Retinal pigment epithelial cell (primary cell): ENCODE measurements at regions not wholly inside any gene's neighbourhood (a gene's known extent, or its start where the extent isn't known, plus 50 kb on each side); places are given as distances from the start of the nearest gene placed in this dataset.

ENCODE experiments used
- DNase-seq: peaks from one replicate; pipeline ENCODE4 v3.0.0-alpha.2; 2010; ENCODE audit warnings: low read depth
- H3K4me3 ChIP-seq: 2 replicates; pipeline ENCODE4 v1.5.1; 2011; ENCODE audit warnings: mild to moderate bottlenecking, low read length, control low read depth, moderate library complexity
- TF ChIP-seq, protein P1 (sequence below): conservative IDR thresholded peaks from 2 replicates; pipeline ENCODE4 v1.5.1; 2011; ENCODE audit warnings: low read depth, low read length, control low read depth, inconsistent platforms

DNA sequence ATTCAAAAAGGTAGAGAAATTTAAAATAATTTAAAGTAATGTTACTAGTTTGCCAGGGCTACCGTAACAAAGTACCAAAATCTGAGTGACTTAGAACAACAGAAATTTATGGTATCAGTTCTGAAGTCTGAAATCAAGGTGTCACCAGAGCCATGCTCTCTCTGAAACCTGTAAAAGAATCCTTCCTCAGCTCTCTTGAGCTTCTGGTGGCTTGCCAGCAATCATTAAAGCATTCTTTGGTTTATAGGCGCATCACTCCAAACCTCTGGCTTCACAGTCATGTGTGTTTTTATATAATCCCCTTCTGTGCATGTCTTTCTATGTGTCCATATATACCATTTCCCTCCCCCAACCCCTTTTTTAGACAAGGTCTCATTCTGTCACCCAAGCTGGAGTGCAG, 220.3 kb downstream of the COX7C start:
- H3K4me3 ChIP-seq, result no peak overlapping the region
- TF ChIP-seq, protein P1, sequence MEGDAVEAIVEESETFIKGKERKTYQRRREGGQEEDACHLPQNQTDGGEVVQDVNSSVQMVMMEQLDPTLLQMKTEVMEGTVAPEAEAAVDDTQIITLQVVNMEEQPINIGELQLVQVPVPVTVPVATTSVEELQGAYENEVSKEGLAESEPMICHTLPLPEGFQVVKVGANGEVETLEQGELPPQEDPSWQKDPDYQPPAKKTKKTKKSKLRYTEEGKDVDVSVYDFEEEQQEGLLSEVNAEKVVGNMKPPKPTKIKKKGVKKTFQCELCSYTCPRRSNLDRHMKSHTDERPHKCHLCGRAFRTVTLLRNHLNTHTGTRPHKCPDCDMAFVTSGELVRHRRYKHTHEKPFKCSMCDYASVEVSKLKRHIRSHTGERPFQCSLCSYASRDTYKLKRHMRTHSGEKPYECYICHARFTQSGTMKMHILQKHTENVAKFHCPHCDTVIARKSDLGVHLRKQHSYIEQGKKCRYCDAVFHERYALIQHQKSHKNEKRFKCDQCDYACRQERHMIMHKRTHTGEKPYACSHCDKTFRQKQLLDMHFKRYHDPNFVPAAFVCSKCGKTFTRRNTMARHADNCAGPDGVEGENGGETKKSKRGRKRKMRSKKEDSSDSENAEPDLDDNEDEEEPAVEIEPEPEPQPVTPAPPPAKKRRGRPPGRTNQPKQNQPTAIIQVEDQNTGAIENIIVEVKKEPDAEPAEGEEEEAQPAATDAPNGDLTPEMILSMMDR, result no peak
- no peak for DNase-seq

DNA sequence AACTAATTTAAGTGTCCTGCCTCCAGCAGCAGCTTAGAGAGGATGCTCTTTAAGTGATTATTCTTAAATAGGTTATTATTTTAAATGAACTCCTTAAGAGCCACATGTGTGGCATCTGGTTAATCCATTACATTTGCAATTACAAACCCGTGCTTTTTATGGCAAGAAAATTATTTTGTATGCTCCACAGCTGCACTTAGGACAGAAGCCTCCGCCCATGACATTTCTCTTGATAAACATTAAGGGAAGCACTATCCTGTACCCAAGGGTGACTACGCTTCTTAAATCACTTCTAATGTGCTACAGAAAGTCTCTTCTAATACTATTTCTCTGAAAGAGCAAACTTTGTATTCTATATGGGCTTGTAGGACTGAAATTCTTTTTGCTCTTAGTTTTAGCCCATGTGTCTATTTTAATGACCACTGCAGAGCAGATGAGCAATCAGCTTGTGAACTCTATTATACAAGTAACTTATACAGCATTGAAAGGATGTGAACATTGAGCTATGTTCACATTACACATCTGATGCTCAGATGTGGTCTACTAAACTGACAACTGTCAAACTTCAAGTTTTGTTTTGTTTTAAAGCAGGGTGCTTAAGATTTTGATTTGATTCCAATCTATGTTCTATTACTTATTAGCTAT, 223.4 kb downstream of the COX7C start:
- no peak for DNase-seq
- no peak overlapping the region for H3K4me3 ChIP-seq
- TF ChIP-seq, protein P1, result no peak

DNA sequence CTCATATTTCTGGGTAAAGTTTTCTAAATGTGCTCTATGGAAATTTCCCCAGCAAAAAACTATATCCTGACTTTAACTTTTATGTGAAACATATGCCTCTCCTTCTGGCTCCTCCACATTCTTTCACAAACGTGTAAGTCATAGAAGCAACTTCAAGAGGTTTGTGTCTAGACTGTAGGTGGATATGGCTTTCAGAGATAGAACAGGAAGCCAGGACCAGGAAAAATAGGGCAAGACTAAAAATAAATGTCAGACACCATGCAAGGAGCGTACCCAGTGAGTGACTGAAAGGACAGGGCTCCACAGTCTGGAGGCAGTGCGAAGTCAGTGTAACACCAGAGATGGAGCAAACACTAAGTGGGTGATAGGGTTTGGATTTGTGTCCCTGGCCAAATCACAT, 240.7 kb downstream of the COX7C start:
- no peak overlapping the region for H3K4me3 ChIP-seq
- DNase-seq, result no peak
- TF ChIP-seq, protein P1, result no peak

DNA sequence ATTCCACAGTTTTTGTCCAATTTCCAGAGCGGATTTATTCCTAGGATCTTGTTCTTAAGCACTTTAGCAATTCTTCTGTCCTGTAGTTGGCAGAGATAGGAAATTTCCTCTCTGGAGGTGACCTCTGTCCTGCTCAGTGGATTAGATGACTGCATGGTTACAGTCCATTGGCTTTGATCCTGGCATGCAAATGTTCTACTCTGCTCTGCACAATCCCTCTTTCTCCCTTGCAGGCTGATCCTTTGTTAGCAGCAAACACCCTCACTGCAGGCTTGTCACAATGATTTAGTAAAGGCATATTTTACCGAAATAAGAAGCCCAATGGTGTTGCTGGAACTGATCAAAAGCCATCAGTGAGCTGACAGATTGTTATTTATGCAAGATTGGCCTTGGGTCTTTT, 243.8 kb downstream of the COX7C start:
- TF ChIP-seq, protein P1, result no peak
- peak; percentile 59 for DNase-seq
- H3K4me3 ChIP-seq, result no peak overlapping the region

DNA sequence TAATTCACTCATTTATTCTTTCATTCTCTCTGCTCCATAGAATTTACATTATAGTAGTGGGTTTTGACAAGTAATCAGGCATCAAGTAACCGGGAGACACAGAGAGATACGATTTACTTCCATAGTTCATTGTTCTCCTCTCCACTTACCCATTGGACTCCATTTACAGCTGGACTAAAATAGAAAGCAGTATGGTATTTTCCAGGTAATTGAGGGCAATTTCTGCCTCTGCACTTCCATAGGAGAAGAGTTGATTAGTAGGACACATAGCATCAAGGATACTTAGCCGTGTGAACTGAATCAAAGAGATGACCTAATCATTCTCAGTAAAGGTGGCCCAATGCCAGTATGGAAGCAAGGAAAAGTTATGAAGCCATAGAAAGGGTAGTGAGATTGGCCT, 244.4 kb downstream of the COX7C start:
- DNase-seq, result no peak
- TF ChIP-seq, protein P1, result no peak
- no peak overlapping the region for H3K4me3 ChIP-seq

DNA sequence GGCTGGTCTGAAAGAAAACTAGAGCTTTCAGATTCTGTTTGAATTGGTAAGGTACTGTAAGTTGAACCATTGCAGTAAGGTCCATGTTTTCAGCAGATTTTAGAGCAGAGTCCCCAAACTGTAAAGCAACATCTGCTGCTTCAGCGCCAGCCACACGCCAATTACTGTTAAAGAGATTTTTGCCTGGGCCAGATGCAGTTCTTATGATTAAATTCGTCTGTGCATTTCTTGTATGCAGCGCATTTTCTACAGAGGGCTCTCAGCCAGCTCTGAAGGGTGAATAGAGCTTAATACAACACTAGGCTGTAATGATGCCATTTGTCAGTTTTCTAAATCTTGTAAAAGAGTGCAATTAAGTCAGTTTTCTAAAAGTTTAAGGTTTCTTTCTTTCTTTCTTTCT, 246.3 kb downstream of the COX7C start:
- no peak overlapping the region for H3K4me3 ChIP-seq
- DNase-seq, result no peak
- TF ChIP-seq, protein P1, result no peak

DNA sequence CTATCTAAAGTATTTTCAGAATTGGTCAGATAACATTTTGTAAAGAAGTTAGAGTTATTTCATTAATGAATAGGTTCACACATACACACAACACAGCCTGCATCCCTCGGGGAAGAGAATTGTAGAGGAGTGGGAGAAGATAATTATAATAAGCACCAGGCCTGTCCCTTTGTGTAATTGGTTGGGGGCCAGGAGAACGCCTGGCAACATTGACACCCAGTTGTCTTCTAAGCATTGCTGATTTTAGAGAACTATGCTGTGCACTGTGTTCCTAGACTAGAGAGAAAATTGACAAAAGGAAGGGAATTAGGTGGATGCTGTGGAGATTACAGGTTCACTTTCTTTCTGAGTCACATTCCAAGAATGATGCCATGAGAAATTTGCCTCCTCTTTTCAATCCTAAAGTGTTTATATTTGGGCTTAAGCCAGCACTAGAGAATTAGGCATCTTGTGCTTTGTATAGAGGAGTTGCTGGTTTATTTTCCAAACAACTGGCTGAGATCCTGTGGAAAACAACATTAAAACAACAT, 247.6 kb downstream of the COX7C start:
- no peak for DNase-seq
- TF ChIP-seq, protein P1, result no peak
- H3K4me3 ChIP-seq, result no peak overlapping the region
